Thyroid gland (tissue), 4 donors: ENCODE measurements at regions not wholly inside any gene's neighbourhood (a gene's known extent, or its start where the extent isn't known, plus 50 kb on each side); places are given as distances from the start of the nearest gene placed in this dataset.

Source experiments
- CTCF ChIP-seq, 6 experiments: fragments of 200-600 bp in 3 of 6; fragments of 450-650 bp in 3 of 6; sonication (generic) in 3 of 6; IDR thresholded peaks; one replicate each; pipeline ENCODE4 v1.5.1; 2016 to 2019; ENCODE audit warnings: antibody characterized with exemption in 6 of 6, mild to moderate bottlenecking in 2 of 6, inconsistent platforms in 1 of 6, moderate library complexity in 1 of 6
- POLR2A ChIP-seq, 2 donors: fragments of 450-650 bp; IDR thresholded peaks; one replicate each; pipeline ENCODE4 v1.6.1; 2017; ENCODE audit warnings: antibody characterized with exemption in 2 of 2, mild to moderate bottlenecking in 2 of 2, moderate library complexity in 1 of 2

GRCh38 chr4:185862340-185862739, 50.3 kb upstream of the SORBS2 start:
- TF ChIP-seq CTCF (IDR thresholded peaks at IDR 0.05): no peak
- TF ChIP-seq POLR2A (IDR thresholded peaks at IDR 0.05): no peak
